Colonic mucosa (tissue), 4 donors: ENCODE measurements at regions not wholly inside any gene's neighbourhood (a gene's known extent, or its start where the extent isn't known, plus 50 kb on each side); places are given as distances from the start of the nearest gene placed in this dataset.

Source experiments
- DNase-seq: peaks from one replicate; pipeline ENCODE4 v3.0.0-alpha.2; 2020
- H3K27ac ChIP-seq: fragments of 200-600 bp; one replicate; pipeline ENCODE4 v1.8.0; 2021
- H3K27me3 ChIP-seq: fragments of 200-600 bp; one replicate; pipeline ENCODE4 v1.8.0; 2021
- H3K36me3 ChIP-seq: fragments of 200-600 bp; one replicate; pipeline ENCODE4 v1.8.0; 2021
- H3K4me1 ChIP-seq: fragments of 200-600 bp; one replicate; pipeline ENCODE4 v1.8.0; 2021; ENCODE audit warnings: mild to moderate bottlenecking
- H3K4me3 ChIP-seq: fragments of 200-600 bp; one replicate; pipeline ENCODE4 v1.8.0; 2021
- H3K9ac ChIP-seq, 2 donors: one replicate each; pipeline ENCODE4 v1.7.0; 2013; ENCODE audit warnings: control low read depth in 2 of 2, low read depth in 2 of 2, low read length in 2 of 2
- H3K9me3 ChIP-seq: fragments of 200-600 bp; one replicate; pipeline ENCODE4 v1.8.0; 2021
- intact Hi-C: fragments of 100-400 bp; cut with DNase I; formaldehyde crosslinking; loops from one replicate; pipeline ENCODE4 v1.14.1; 2022
- TF ChIP-seq, protein P1 (sequence below): fragments of 200-600 bp; IDR thresholded peaks from one replicate; pipeline ENCODE4 v1.8.0; 2022; ENCODE audit warnings: antibody characterized with exemption, mild to moderate bottlenecking
- donor health status: healthy.
- donor health status: DM: no; HTN: no; CAD: no.
- donor health status: DM: no; HTN: no; CAD: no.

DNA sequence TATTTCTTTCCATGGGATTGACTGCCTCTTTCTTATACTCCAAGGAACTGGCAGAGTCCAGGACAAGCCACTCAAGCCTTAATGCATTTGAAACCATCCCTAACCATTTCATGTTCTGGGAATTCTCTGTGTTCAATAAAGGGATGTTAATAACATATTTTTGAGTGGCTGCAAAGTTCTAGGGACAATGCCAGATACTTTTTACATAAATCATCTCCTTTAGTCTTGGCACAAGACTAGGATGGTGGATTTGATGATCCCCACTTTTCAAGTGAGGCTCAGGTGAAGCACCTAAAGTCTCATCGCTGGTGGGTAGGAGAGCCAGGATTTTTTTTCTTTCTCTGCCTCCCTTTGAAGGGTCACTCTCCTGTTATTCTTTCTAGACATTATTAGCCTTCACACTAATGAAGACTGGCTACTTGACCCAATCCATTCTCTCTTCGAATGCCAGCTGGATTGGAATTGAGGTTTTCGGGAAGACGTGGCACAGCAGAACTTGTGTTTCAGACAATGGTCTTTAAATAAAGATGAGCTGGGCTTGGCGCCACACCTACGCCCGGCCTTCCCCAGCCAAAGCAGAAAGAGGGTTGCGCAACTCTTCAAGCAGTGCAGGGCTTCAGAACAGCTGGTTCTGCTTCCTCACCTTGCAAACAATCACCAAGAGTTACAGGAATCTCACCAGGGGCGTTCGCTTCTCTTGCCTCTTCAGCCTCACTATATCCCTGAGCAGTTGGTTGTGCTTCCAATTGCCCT, 73.8 kb upstream of the BMPER start:
- no peaks in the 10 kb centered on the region for H3K36me3 ChIP-seq
- no peak overlapping the region for H3K9ac ChIP-seq
- no peaks in the 10 kb centered on the region for H3K9me3 ChIP-seq
- TF ChIP-seq, protein P1, sequence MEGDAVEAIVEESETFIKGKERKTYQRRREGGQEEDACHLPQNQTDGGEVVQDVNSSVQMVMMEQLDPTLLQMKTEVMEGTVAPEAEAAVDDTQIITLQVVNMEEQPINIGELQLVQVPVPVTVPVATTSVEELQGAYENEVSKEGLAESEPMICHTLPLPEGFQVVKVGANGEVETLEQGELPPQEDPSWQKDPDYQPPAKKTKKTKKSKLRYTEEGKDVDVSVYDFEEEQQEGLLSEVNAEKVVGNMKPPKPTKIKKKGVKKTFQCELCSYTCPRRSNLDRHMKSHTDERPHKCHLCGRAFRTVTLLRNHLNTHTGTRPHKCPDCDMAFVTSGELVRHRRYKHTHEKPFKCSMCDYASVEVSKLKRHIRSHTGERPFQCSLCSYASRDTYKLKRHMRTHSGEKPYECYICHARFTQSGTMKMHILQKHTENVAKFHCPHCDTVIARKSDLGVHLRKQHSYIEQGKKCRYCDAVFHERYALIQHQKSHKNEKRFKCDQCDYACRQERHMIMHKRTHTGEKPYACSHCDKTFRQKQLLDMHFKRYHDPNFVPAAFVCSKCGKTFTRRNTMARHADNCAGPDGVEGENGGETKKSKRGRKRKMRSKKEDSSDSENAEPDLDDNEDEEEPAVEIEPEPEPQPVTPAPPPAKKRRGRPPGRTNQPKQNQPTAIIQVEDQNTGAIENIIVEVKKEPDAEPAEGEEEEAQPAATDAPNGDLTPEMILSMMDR = no peak
- intact Hi-C loops = no loop called here
- H3K27ac ChIP-seq = no peak overlapping the region
- no peak overlapping the region for H3K4me3 ChIP-seq
- DNase-seq = peak; percentile 32
- no peaks in the 10 kb centered on the region for H3K27me3 ChIP-seq
- no peaks in the 10 kb centered on the region for H3K4me1 ChIP-seq

DNA sequence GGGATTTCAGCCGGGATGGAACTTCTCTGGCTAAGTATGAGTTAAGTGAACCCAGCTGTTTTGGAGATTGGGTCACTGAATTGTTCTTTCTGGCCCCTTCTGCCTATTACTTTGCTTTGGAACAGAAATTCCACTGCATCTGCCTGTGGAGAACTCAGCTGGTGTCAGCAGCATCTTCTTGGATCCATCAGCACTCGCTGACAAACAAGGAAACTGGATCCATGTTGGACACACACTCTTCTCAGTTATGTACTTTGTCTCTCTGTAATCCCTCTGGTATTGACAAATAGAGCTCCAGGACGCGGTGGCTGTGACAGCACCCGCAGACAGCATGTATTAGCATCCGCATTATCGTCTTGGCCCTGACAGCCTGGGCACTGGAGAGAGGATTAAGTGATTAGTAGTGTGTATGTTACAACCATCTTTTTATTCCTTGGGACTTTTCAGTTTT, 73.0 kb upstream of the BMPER start:
- Histone ChIP-seq H3K4me3 (no peak overlapping the region), H3K4me1 (no peaks in the 10 kb centered on the region), H3K27ac (no peak overlapping the region), H3K9me3 (no peaks in the 10 kb centered on the region), H3K9ac (no peak overlapping the region), H3K27me3 (no peaks in the 10 kb centered on the region), H3K36me3 (no peaks in the 10 kb centered on the region)
- TF ChIP-seq, protein P1 = no peak
- peak; percentile 21 for DNase-seq
- intact Hi-C loops = no loop called here

DNA sequence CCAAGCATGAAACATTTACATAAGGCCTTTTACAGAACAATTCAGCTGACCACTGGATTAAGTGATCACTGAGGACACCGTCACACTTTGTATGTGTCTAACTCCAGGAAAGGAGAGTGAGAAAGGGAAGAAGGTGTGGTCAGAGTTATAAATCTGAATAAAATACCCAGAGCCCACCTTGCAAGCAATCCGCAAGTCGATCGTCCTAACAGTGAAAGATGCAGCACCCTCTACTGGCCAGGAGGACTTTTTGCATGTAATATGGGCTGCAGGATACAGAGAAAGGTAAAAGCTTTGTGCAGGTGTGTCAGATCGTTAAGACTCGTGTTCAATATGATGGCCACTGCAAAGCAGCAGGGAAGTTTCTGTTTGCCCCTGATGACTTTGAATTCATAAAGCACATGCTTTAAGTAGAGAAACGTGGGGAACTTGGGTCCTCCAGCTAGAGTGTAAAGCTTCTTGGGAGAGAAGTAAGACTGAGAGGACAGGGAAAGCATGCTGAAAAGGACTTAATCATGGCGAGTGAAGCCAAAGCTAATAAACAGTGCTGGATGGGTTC, 68.5 kb upstream of the BMPER start:
- Histone ChIP-seq H3K4me3 (no peak overlapping the region), H3K9me3 (no peaks in the 10 kb centered on the region), H3K9ac (no peak overlapping the region), H3K36me3 (no peaks in the 10 kb centered on the region), H3K27me3 (no peaks in the 10 kb centered on the region), H3K27ac (no peak overlapping the region), H3K4me1 (no peaks in the 10 kb centered on the region)
- intact Hi-C loops = no loop called here
- TF ChIP-seq, protein P1 = no peak
- no peak for DNase-seq

DNA sequence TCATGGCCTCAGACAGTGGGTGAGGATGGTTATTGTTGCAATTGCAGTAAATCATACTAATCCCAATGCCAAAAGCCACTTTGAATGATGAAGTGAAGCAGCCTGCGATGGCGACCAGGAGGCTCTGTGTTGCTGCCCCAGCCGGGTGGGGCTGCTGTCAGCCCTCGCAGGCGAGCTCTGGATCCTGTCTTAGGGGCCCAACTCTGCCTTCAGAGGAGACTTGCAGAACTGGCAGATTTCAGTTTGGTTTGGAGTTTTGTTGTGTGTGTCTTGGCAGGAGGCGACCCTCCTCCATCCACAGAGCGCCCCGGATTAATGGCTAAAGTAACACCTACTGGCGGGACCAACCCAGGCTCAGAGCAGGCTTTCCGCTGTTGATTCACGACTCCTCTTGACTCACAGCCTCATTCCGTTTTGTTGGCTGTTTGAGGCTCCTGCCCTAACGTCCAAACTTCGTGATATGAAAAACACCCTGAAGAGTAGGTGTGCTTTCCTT, 67.9 kb upstream of the BMPER start:
- H3K4me3 ChIP-seq = no peak overlapping the region
- no peaks in the 10 kb centered on the region for H3K9me3 ChIP-seq
- no peaks in the 10 kb centered on the region for H3K36me3 ChIP-seq
- H3K9ac ChIP-seq = no peak overlapping the region
- H3K27ac ChIP-seq = no peak overlapping the region
- intact Hi-C loops = no loop called here
- TF ChIP-seq, protein P1 = no peak
- no peaks in the 10 kb centered on the region for H3K27me3 ChIP-seq
- H3K4me1 ChIP-seq = no peaks in the 10 kb centered on the region
- peak; percentile 23 for DNase-seq

DNA sequence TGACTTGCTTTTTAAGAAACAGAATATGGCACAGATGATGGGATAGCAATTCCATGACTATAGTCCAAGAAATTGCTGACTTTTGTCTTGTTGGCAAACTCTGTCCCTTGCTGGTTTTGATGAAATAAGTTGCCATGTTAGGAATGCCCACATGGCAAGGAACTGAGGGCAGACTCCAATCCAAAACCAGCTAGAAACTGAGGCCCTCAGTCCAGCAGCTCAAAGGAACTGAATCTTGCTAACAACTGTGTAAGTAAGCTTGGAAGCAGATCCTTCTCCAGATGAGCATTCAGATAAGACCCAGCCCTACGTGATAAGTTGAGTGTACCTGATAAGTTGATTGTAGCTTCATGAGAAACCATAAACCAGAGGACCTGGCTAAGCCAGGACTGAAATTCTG, 64.3 kb upstream of the BMPER start:
- intact Hi-C loops = no loop called here
- TF ChIP-seq, protein P1 = no peak
- Histone ChIP-seq H3K27ac (no peak overlapping the region), H3K9ac (no peak overlapping the region), H3K36me3 (no peaks in the 10 kb centered on the region), H3K9me3 (no peaks in the 10 kb centered on the region), H3K27me3 (no peaks in the 10 kb centered on the region), H3K4me1 (no peaks in the 10 kb centered on the region), H3K4me3 (no peak overlapping the region)
- no peak for DNase-seq
